Mesodermal cell (in vitro differentiated cells): ENCODE measurements at regions not wholly inside any gene's neighbourhood (a gene's known extent, or its start where the extent isn't known, plus 50 kb on each side); places are given as distances from the start of the nearest gene placed in this dataset.
"Not testable (repeated sequence)": the region's sequence is repeated elsewhere in the genome, so short reads cannot be mapped to it uniquely, and the experiment has no call there.

Source experiments
- H3K27ac ChIP-seq: 2 replicates; pipeline ENCODE4 v1.7.0; 2013; ENCODE audit warnings: mild to moderate bottlenecking, low read depth, low read length, moderate library complexity; ENCODE audit not compliant: severe bottlenecking
- H3K36me3 ChIP-seq: 2 replicates; pipeline ENCODE4 v1.7.1; 2013; ENCODE audit warnings: mild to moderate bottlenecking, low read length, moderate library complexity; ENCODE audit not compliant: control insufficient read depth, insufficient read depth
- H3K4me1 ChIP-seq: one replicate; pipeline ENCODE4 v1.7.1; 2013; ENCODE audit warnings: mild to moderate bottlenecking, low read length; ENCODE audit not compliant: insufficient read depth, control insufficient read depth, poor library complexity, severe bottlenecking
- H3K4me3 ChIP-seq: 2 replicates; pipeline ENCODE4 v1.7.0; 2013; ENCODE audit warnings: low read length, control low read depth, mild to moderate bottlenecking; ENCODE audit not compliant: insufficient read depth, poor library complexity, severe bottlenecking; ENCODE audit errors: extremely low read depth
- H3K9me3 ChIP-seq: 2 replicates; pipeline ENCODE4 v1.7.1; 2013; ENCODE audit warnings: mild to moderate bottlenecking, low read length, moderate library complexity; ENCODE audit not compliant: control insufficient read depth
- WGBS, 2 experiments: methylation state at CpG; one replicate each; pipeline ENCODE4 v1.1.5; 2013; ENCODE audit warnings: missing lambda C conversion rate in 2 of 2; ENCODE audit not compliant: insufficient coverage in 2 of 2; 5-methylcytosine and 5-hydroxymethylcytosine counted together

- H3K36me3 ChIP-seq = no peaks in the 10 kb centered on the region
- no peak overlapping the region for H3K27ac ChIP-seq
- H3K4me1 ChIP-seq = no peaks in the 10 kb centered on the region
- H3K4me3 ChIP-seq = no peak overlapping the region
- WGBS, 2 experiments = 92 to 94% methylated on average over 2 to 3 of the region's 3 CpGs
- H3K9me3 ChIP-seq = no peaks in the 10 kb centered on the region
Observed at GRCh38 chr16:65583498-65583897, 461.6 kb upstream of the CDH11 start.

- 54% methylated on average over 5 to 6 of the region's 6 CpGs for WGBS, 2 experiments
- Histone ChIP-seq H3K4me1 (peaks cover 1% of the 10 kb centered on the region), H3K9me3 (no peaks in the 10 kb centered on the region)
Observed at GRCh38 chr16:65579050-65579449, 457.2 kb upstream of the CDH11 start.

GRCh38 chr16:65576631-65577030 is 454.8 kb upstream of the CDH11 start:
- H3K9me3 ChIP-seq = no peaks in the 10 kb centered on the region
- peaks cover 13% of the 10 kb centered on the region for H3K4me1 ChIP-seq
- 87 to 91% methylated on average over 8 to 10 of the region's 10 CpGs for WGBS, 2 experiments
- H3K4me3 ChIP-seq = no peak overlapping the region
- H3K36me3 ChIP-seq = no peaks in the 10 kb centered on the region
- H3K27ac ChIP-seq = no peak overlapping the region

More at GRCh38 chr16:65579050-65579449, 457.2 kb upstream of the CDH11 start:
- Histone ChIP-seq H3K36me3 (no peaks in the 10 kb centered on the region), H3K4me3 (no peak overlapping the region), H3K27ac (no peak overlapping the region)

GRCh38 chr16:65576139-65576538 is 454.3 kb upstream of the CDH11 start:
- peaks cover under 1% of the 10 kb centered on the region for H3K9me3 ChIP-seq
- H3K36me3 ChIP-seq = no peaks in the 10 kb centered on the region
- 94 to 96% methylated on average over 5 to 9 of the region's 11 CpGs for WGBS, 2 experiments
- H3K4me1 ChIP-seq = peaks cover 13% of the 10 kb centered on the region
- no peak overlapping the region for H3K27ac ChIP-seq
- H3K4me3 ChIP-seq = no peak overlapping the region

DNA sequence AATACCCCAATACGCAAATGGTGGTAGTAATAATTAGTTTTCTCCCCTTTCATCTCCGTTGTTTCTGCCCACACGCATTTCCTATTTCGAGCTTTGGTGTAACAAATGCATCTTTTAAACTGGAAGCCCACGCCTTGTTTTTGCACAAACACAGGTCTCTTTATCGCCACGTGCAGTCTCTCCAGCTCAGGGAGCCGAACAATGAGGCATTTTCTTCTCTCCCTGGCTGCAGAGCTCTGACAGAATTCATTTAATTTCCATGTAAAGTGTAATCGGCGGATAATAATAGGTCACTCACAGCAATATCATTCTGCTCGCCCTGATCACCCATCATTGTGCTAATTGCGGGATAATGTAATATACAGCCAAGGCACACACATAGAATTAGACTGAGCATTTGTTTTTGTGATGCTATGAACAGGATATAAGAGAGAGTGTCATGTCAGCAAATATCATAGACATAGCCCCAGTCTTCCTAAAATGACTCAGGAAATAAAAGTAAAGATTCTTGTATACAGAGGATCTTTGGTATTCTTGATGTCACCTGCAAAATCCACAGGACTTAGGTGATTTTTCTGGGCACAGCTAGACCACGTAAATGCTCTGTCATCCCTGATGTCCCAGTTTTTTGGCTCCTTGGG is 452.6 kb upstream of the CDH11 start:
- Histone ChIP-seq H3K27ac (no peak overlapping the region), H3K4me3 (no peak overlapping the region), H3K4me1 (peaks cover 13% of the 10 kb centered on the region), H3K9me3 (peaks cover 5% of the 10 kb centered on the region), H3K36me3 (no peaks in the 10 kb centered on the region)
- WGBS, 2 experiments = 78 to 88% methylated on average over 6 to 11 of the region's 13 CpGs

DNA sequence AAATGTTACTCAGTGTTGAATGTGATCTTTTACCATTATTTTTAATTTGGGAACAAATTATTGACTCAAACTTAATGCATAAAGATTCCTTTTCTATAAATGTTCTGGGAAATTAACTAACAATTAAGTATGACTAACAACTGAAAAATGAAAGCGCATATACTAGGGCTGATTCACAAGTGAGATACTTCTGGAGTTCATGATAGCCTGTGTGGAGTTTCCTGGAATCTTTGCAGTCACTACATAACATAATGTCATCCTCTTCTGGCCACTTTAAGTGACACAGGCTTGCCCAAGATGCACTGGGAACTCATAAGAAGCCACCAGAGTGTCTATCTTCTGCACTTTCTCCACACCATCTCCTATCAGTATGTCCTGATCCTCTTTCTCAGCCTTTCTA is 450.3 kb upstream of the CDH11 start:
- WGBS, 2 experiments = no CpG with 5 or more reads among the region's 1 CpG

DNA sequence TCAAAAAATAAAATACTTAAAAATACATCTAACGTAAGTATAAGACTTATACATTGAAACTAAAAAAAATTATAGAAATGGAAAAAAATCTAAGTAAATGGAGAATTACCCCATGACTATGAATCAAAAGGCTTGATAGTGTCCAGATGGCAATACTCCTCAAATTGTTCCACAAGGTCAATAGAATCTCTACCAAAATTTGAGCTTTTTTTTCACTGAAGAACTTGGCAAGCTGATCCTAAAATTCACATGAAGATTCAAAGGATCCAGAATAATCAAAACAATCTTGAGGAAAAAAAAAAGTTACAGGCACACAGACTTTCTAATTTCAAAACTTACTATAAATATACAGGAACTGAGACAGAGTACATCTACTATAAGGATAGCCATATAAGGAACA is 448.4 kb upstream of the CDH11 start:
- Histone ChIP-seq H3K4me3 (no peak overlapping the region), H3K4me1 (peaks cover 13% of the 10 kb centered on the region), H3K9me3 (peaks cover 7% of the 10 kb centered on the region), H3K36me3 (no peaks in the 10 kb centered on the region), H3K27ac (no peak overlapping the region)
- no CpG with 5 or more reads among the region's 1 CpG for WGBS, 2 experiments

More for the DNA sequence above, 450.3 kb upstream of the CDH11 start:
- Histone ChIP-seq H3K27ac (peak overlapping the region; percentile 72), H3K4me1 (peaks cover 13% of the 10 kb centered on the region), H3K9me3 (peaks cover 7% of the 10 kb centered on the region), H3K36me3 (no peaks in the 10 kb centered on the region), H3K4me3 (no peak overlapping the region)

DNA sequence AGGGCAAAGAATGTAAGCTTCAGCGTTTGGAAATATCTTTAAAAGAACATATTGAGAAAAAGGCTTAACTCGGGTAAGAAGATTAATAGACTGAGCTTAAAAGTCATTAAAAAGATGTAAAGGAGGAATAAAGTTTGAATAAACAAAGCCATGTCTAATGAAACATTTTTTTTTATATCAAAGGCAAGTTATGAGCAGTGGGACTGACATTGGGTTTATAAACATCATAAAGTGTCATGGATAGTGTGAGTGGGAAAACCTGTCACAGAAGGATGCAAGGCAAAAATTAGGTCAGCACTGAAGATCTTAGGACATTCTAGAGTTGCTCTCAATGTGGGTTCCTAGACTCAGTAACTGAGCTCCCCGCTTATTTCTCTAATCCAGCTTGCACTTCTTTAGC is 438.0 kb upstream of the CDH11 start:
- peaks cover 14% of the 10 kb centered on the region for H3K9me3 ChIP-seq
- no peak overlapping the region for H3K4me3 ChIP-seq
- H3K27ac ChIP-seq = no peak overlapping the region
- no peaks in the 10 kb centered on the region for H3K4me1 ChIP-seq
- WGBS, 2 experiments = 81 to 91% methylated on average over 3 of the region's 3 CpGs
- H3K36me3 ChIP-seq = no peaks in the 10 kb centered on the region

DNA sequence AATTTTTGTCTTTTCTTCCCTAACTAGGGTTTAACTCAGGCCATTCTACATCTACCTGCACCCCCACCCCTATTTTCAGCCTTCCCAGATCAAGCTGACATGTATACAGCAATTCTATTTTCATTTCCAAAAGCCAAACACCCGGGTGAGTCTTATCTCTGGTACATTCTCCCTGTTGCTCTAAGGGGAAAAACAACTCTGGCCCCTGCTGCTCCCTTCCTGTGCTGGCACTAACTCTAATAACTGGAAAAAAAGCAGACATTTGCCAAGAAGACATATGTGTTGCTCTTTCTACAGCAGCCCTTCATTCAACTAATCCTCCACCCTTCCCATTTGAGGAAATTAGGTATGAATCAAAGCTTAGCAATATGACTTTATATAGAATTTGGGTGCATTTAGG is 427.8 kb upstream of the CDH11 start:
- Histone ChIP-seq H3K4me1 (peaks cover 46% of the 10 kb centered on the region), H3K27ac (peak overlapping the region; percentile 98)
- WGBS, 2 experiments = 60 to 75% methylated on average over 1 of the region's 1 CpG
- not testable (repeated sequence) for H3K4me3 ChIP-seq, H3K36me3 ChIP-seq, H3K9me3 ChIP-seq

DNA sequence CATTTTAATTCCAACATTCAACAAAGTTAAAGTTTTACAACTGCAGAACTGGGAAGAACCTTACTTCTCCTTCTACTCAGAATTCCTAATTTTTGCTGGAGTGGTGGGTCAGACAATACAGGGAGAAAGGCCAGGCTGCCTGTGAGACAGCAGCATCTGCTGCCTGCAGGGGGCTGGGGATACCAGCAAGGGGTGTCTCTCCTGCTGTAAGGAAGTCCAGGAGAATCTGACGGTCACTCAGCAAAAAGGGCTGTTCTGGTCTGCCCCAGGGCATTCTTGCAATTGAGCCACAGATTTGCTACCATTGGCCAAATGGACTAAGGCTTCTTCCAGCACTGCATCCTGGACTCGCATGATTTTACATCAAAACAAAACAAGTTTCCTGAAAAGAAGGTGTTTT is 426.6 kb upstream of the CDH11 start:
- H3K4me1 ChIP-seq = peaks cover 46% of the 10 kb centered on the region
- 10 to 100% methylated on average over 1 of the region's 2 CpGs for WGBS, 2 experiments
- no peak overlapping the region for H3K4me3 ChIP-seq
- H3K27ac ChIP-seq = peak overlapping the region; percentile 98
- peaks cover 8% of the 10 kb centered on the region for H3K9me3 ChIP-seq
- H3K36me3 ChIP-seq = no peaks in the 10 kb centered on the region

- no peak overlapping the region for H3K4me3 ChIP-seq
- H3K36me3 ChIP-seq = no peaks in the 10 kb centered on the region
- peaks cover 8% of the 10 kb centered on the region for H3K9me3 ChIP-seq
- H3K4me1 ChIP-seq = peaks cover 46% of the 10 kb centered on the region
- H3K27ac ChIP-seq = peak overlapping the region; percentile 98
- 30 to 31% methylated on average over 5 of the region's 7 CpGs for WGBS, 2 experiments
Observed at GRCh38 chr16:65547772-65548446, 426.0 kb upstream of the CDH11 start.
